SIG-M5 treated with dmso at 0.1 percent for 504 hours (cell line): ENCODE measurements at regions not wholly inside any gene's neighbourhood (a gene's known extent, or its start where the extent isn't known, plus 50 kb on each side); places are given as distances from the start of the nearest gene placed in this dataset.

Experiments used
- DNase-seq: peaks from one replicate; lab custom pipeline; 2025; ENCODE audit not compliant: unreplicated experiment; lab: John Stamatoyannopoulos, UW

- peak; percentile 1 for DNase-seq
These were observed 65.0 kb upstream of the MOCS1 start for GRCh38 chr6:39999006-39999867.

GRCh38 chr6:39998126-39998525 is 63.9 kb upstream of the MOCS1 start:
- DNase-seq: no peak

GRCh38 chr6:39997101-39997635 is 62.9 kb upstream of the MOCS1 start:
- no peak for DNase-seq

- no peak for DNase-seq
These were observed 61.4 kb upstream of the MOCS1 start for GRCh38 chr6:39995633-39996032.

- no peak for DNase-seq
These were observed 58.8 kb upstream of the MOCS1 start for GRCh38 chr6:39992861-39993622.
